Stimulated activated effector memory CD8-positive, alpha-beta T cell treated with anti-CD3 and anti-CD28 coated beads, Interleukin-12 subunit alpha, Interleukin-12 subunit beta, amount 100 ng/mL, for 72 hours (primary cell): ENCODE measurements at regions not wholly inside any gene's neighbourhood (a gene's known extent, or its start where the extent isn't known, plus 50 kb on each side); places are given as distances from the start of the nearest gene placed in this dataset.

Experiments used
- ATAC-seq: fragments of 150-1000 bp; cut with Tn5 transposase; 2 replicates; pipeline ENCODE4 v1.10.0; 2021
- DNase-seq, 2 donors: peaks; one replicate each; pipeline ENCODE4 v3.0.0; 2021 to 2022; ENCODE audit warnings: low spot score in 2 of 2
- H3K27ac Mint-ChIP-seq: one replicate; pipeline ENCODE4 v1.8.0; 2022; ENCODE audit warnings: mild to moderate bottlenecking, mixed read lengths
- H3K36me3 Mint-ChIP-seq: one replicate; pipeline ENCODE4 v1.8.0; 2022; ENCODE audit warnings: mild to moderate bottlenecking, mixed read lengths
- H3K4me1 Mint-ChIP-seq: one replicate; pipeline ENCODE4 v1.8.0; 2022; ENCODE audit warnings: mixed read lengths
- H3K4me3 Mint-ChIP-seq: one replicate; pipeline ENCODE4 v1.8.0; 2022; ENCODE audit warnings: mild to moderate bottlenecking, mixed read lengths
- H3K9me3 Mint-ChIP-seq: one replicate; pipeline ENCODE4 v1.8.0; 2022; ENCODE audit warnings: mixed read lengths

- H3K9me3 Mint-ChIP-seq, result no peaks in the 10 kb centered on the region
- no peaks in the 10 kb centered on the region for H3K4me1 Mint-ChIP-seq
- H3K36me3 Mint-ChIP-seq, result no peaks in the 10 kb centered on the region
- no peak overlapping the region for H3K27ac Mint-ChIP-seq
- H3K4me3 Mint-ChIP-seq, result no peak overlapping the region
- ATAC-seq (no peak), DNase-seq (no peak)
Observed at GRCh38 chr20:40443753-40444152, 245.3 kb downstream of the MAFB start.

GRCh38 chr20:40442181-40442963 lies 246.7 kb downstream of the MAFB start:
- Mint-ChIP-seq H3K27ac (no peak overlapping the region), H3K9me3 (no peaks in the 10 kb centered on the region), H3K4me1 (no peaks in the 10 kb centered on the region), H3K36me3 (no peaks in the 10 kb centered on the region), H3K4me3 (no peak overlapping the region)
- DNase-seq, result no peak
- peak; percentile 5 for ATAC-seq

- no peak for ATAC-seq
- H3K36me3 Mint-ChIP-seq, result no peaks in the 10 kb centered on the region
- H3K9me3 Mint-ChIP-seq, result no peaks in the 10 kb centered on the region
- no peak overlapping the region for H3K4me3 Mint-ChIP-seq
- no peak for DNase-seq
- H3K27ac Mint-ChIP-seq, result no peak overlapping the region
- H3K4me1 Mint-ChIP-seq, result no peaks in the 10 kb centered on the region
Observed at GRCh38 chr20:40441771-40442170, 247.3 kb downstream of the MAFB start.

- ATAC-seq (no peak), DNase-seq (no peak)
- H3K36me3 Mint-ChIP-seq, result no peaks in the 10 kb centered on the region
- no peak overlapping the region for H3K4me3 Mint-ChIP-seq
- H3K9me3 Mint-ChIP-seq, result no peaks in the 10 kb centered on the region
- no peak overlapping the region for H3K27ac Mint-ChIP-seq
- no peaks in the 10 kb centered on the region for H3K4me1 Mint-ChIP-seq
Observed at GRCh38 chr20:40438161-40438830, 250.7 kb downstream of the MAFB start.

- DNase-seq, result no peak
- Mint-ChIP-seq H3K36me3 (no peaks in the 10 kb centered on the region), H3K4me1 (no peaks in the 10 kb centered on the region), H3K27ac (no peak overlapping the region), H3K9me3 (no peaks in the 10 kb centered on the region), H3K4me3 (no peak overlapping the region)
- ATAC-seq, result no peak
Observed at GRCh38 chr20:40436011-40436410, 253.0 kb downstream of the MAFB start.

- Mint-ChIP-seq H3K9me3 (no peaks in the 10 kb centered on the region), H3K36me3 (no peaks in the 10 kb centered on the region), H3K27ac (no peak overlapping the region), H3K4me3 (no peak overlapping the region), H3K4me1 (no peaks in the 10 kb centered on the region)
- no peak for ATAC-seq
- no peak for DNase-seq
Observed at GRCh38 chr20:40435146-40435895, 253.7 kb downstream of the MAFB start.

- no peak overlapping the region for H3K27ac Mint-ChIP-seq
- no peaks in the 10 kb centered on the region for H3K4me1 Mint-ChIP-seq
- ATAC-seq, result no peak
- H3K36me3 Mint-ChIP-seq, result no peaks in the 10 kb centered on the region
- no peak for DNase-seq
- H3K9me3 Mint-ChIP-seq, result no peaks in the 10 kb centered on the region
- no peak overlapping the region for H3K4me3 Mint-ChIP-seq
Observed at GRCh38 chr20:40434122-40434521, 254.9 kb downstream of the MAFB start.

GRCh38 chr20:40433341-40433861 lies 255.6 kb downstream of the MAFB start:
- no peaks in the 10 kb centered on the region for H3K36me3 Mint-ChIP-seq
- ATAC-seq (peak; percentile 39), DNase-seq (no peak)
- H3K27ac Mint-ChIP-seq, result no peak overlapping the region
- no peak overlapping the region for H3K4me3 Mint-ChIP-seq
- no peaks in the 10 kb centered on the region for H3K9me3 Mint-ChIP-seq
- H3K4me1 Mint-ChIP-seq, result no peaks in the 10 kb centered on the region

- DNase-seq (no peak), ATAC-seq (no peak)
- Mint-ChIP-seq H3K36me3 (no peaks in the 10 kb centered on the region), H3K4me3 (no peak overlapping the region), H3K4me1 (no peaks in the 10 kb centered on the region), H3K27ac (no peak overlapping the region), H3K9me3 (no peaks in the 10 kb centered on the region)
Observed at GRCh38 chr20:40431611-40432010, 257.4 kb downstream of the MAFB start.

GRCh38 chr20:40431112-40431511 lies 257.9 kb downstream of the MAFB start:
- H3K4me1 Mint-ChIP-seq, result no peaks in the 10 kb centered on the region
- ATAC-seq (no peak), DNase-seq (no peak)
- no peak overlapping the region for H3K4me3 Mint-ChIP-seq
- H3K9me3 Mint-ChIP-seq, result no peaks in the 10 kb centered on the region
- H3K36me3 Mint-ChIP-seq, result no peaks in the 10 kb centered on the region
- H3K27ac Mint-ChIP-seq, result no peak overlapping the region

- no peak for ATAC-seq
- Mint-ChIP-seq H3K4me1 (no peaks in the 10 kb centered on the region), H3K36me3 (no peaks in the 10 kb centered on the region), H3K27ac (no peak overlapping the region), H3K4me3 (no peak overlapping the region), H3K9me3 (no peaks in the 10 kb centered on the region)
- no peak for DNase-seq
Observed at GRCh38 chr20:40427026-40427425, 262.0 kb downstream of the MAFB start.

- ATAC-seq, result no peak
- no peak overlapping the region for H3K4me3 Mint-ChIP-seq
Observed at GRCh38 chr20:40424695-40425094, 264.3 kb downstream of the MAFB start.

GRCh38 chr20:40422656-40423055 lies 266.4 kb downstream of the MAFB start:
- no peaks in the 10 kb centered on the region for H3K9me3 Mint-ChIP-seq
- no peaks in the 10 kb centered on the region for H3K4me1 Mint-ChIP-seq
- DNase-seq (no peak), ATAC-seq (no peak)
- H3K4me3 Mint-ChIP-seq, result no peak overlapping the region
- no peaks in the 10 kb centered on the region for H3K36me3 Mint-ChIP-seq
- no peak overlapping the region for H3K27ac Mint-ChIP-seq

More at GRCh38 chr20:40424695-40425094, 264.3 kb downstream of the MAFB start:
- H3K9me3 Mint-ChIP-seq, result no peaks in the 10 kb centered on the region
- no peak for DNase-seq
- no peak overlapping the region for H3K27ac Mint-ChIP-seq
- no peaks in the 10 kb centered on the region for H3K4me1 Mint-ChIP-seq
- H3K36me3 Mint-ChIP-seq, result no peaks in the 10 kb centered on the region

GRCh38 chr20:40416274-40416673 lies 272.8 kb downstream of the MAFB start:
- Mint-ChIP-seq H3K36me3 (no peaks in the 10 kb centered on the region), H3K4me3 (no peak overlapping the region), H3K9me3 (no peaks in the 10 kb centered on the region), H3K4me1 (no peaks in the 10 kb centered on the region), H3K27ac (no peak overlapping the region)
- ATAC-seq, result no peak
- no peak for DNase-seq

GRCh38 chr20:40414843-40415615 lies 274.0 kb downstream of the MAFB start:
- Mint-ChIP-seq H3K27ac (no peak overlapping the region), H3K4me1 (no peaks in the 10 kb centered on the region), H3K4me3 (no peak overlapping the region), H3K9me3 (no peaks in the 10 kb centered on the region), H3K36me3 (no peaks in the 10 kb centered on the region)
- no peak for DNase-seq
- ATAC-seq, result no peak
